ENCODE measurements at regions not wholly inside any gene's neighbourhood (a gene's known extent, or its start where the extent isn't known, plus 50 kb on each side); places are given as distances from the start of the nearest gene placed in this dataset.

- Histone ChIP-seq H3K4me1 (ENCODE audit: control insufficient read depth, insufficient read depth, low read depth, low read length) (no peaks in the 10 kb centered on the region), H3K36me3 (ENCODE audit: control insufficient read depth in 1 of 2, insufficient read depth in 2 of 2, low read depth in 1 of 2, low read length in 2 of 2) (no peaks in the 10 kb centered on the region), H2AK5ac (ENCODE audit: low read length, severe bottlenecking) (no peak overlapping the region), H3K9ac (ENCODE audit: low read length) (no peak overlapping the region), H3K18ac (ENCODE audit: low read depth in 1 of 2, low read length in 2 of 2) (no peak overlapping the region), H2BK15ac (ENCODE audit: low read depth, poor library complexity, severe bottlenecking) (no peak overlapping the region), H4K91ac (ENCODE audit: low read length) (peak overlapping the region; percentile 16), H4K8ac (ENCODE audit: low read length) (no peak overlapping the region), H3K79me1 (replicated peaks; ENCODE audit: low read length, poor library complexity, severe bottlenecking) (no peaks in the 10 kb centered on the region), H3K14ac (ENCODE audit: low read length in 2 of 2) (no peak overlapping the region), H3K27ac (ENCODE audit: low read length, poor library complexity, severe bottlenecking) (no peak overlapping the region), H2BK12ac (ENCODE audit: low read length in 2 of 2) (no peak overlapping the region), H3K27me3 (ENCODE audit: control insufficient read depth in 1 of 2, insufficient read depth in 1 of 2, low read length in 2 of 2) (peaks cover 27 to 64% of the 10 kb centered on the region in 2 experiments), H2BK120ac (ENCODE audit: low read depth, low read length) (no peak overlapping the region), H3K4me2 (ENCODE audit: low read length, poor library complexity, severe bottlenecking) (no peak overlapping the region), H3K4ac (ENCODE audit: low read depth in 1 of 2, low read length in 2 of 2) (no peak overlapping the region), H3K23ac (ENCODE audit: low read length in 2 of 2) (no peak overlapping the region), H3K9me3 (ENCODE audit: control insufficient read depth, low read length) (no peaks in the 10 kb centered on the region), H3K4me3 (ENCODE audit: insufficient read depth in 1 of 2, low read depth in 1 of 2, low read length in 2 of 2) (no peak overlapping the region), H2BK5ac (ENCODE audit: low read depth, low read length, poor library complexity, severe bottlenecking) (no peak overlapping the region), H2AFZ (ENCODE audit: low read depth, low read length) (no peak overlapping the region)
- no peak for DNase-seq
- 80% methylated on average over 1 of the region's 1 CpG for WGBS
Observed at GRCh38 chr1:23610677-23611076, 51.4 kb upstream of the ID3 start.

DNA sequence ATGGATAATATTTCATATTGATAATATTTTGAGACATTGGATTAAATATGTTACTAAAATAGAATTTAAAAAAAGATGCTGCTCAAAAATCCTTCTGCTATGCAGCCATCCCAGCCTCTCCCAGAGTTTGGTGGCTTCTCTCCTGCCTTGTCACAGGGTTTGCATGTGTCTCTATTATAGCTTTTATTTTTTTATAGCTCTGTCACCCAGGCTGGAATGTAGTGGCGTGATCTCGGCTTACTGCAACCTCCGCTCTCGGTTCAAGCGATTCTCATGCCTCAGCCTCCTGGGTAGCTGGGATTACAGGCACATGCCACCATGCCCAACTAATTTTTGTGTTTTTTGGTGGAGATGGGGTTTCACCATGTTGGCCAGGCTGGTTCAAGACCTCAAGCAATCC lies 50.7 kb upstream of the ID3 start:
- H3K18ac ChIP-seq (ENCODE audit: low read depth in 1 of 2, low read length in 2 of 2) = no peak overlapping the region
- H3K36me3 ChIP-seq (ENCODE audit: control insufficient read depth in 1 of 2, insufficient read depth in 2 of 2, low read depth in 1 of 2, low read length in 2 of 2) = no peaks in the 10 kb centered on the region
- H2BK120ac ChIP-seq (ENCODE audit: low read depth, low read length) = no peak overlapping the region
- H2BK12ac ChIP-seq (ENCODE audit: low read length in 2 of 2) = no peak overlapping the region
- H3K4me3 ChIP-seq (ENCODE audit: insufficient read depth in 1 of 2, low read depth in 1 of 2, low read length in 2 of 2) = no peak overlapping the region
- no peak overlapping the region for H4K91ac ChIP-seq (ENCODE audit: low read length)
- H3K14ac ChIP-seq (ENCODE audit: low read length in 2 of 2) = no peak overlapping the region
- no peaks in the 10 kb centered on the region for H3K4me1 ChIP-seq (ENCODE audit: control insufficient read depth, insufficient read depth, low read depth, low read length)
- H3K23ac ChIP-seq (ENCODE audit: low read length in 2 of 2) = no peak overlapping the region
- no peak overlapping the region for H4K8ac ChIP-seq (ENCODE audit: low read length)
- H3K27me3 ChIP-seq (ENCODE audit: control insufficient read depth in 1 of 2, insufficient read depth in 1 of 2, low read length in 2 of 2) = peaks cover 20 to 57% of the 10 kb centered on the region in 2 experiments
- no peak overlapping the region for H3K27ac ChIP-seq (ENCODE audit: low read length, poor library complexity, severe bottlenecking)
- 97% methylated on average over 5 of the region's 5 CpGs for WGBS
- H2AK5ac ChIP-seq (ENCODE audit: low read length, severe bottlenecking) = no peak overlapping the region
- H3K4me2 ChIP-seq (ENCODE audit: low read length, poor library complexity, severe bottlenecking) = no peak overlapping the region
- no peak overlapping the region for H3K9ac ChIP-seq (ENCODE audit: low read length)
- no peaks in the 10 kb centered on the region for H3K9me3 ChIP-seq (ENCODE audit: control insufficient read depth, low read length)
- H2BK5ac ChIP-seq (ENCODE audit: low read depth, low read length, poor library complexity, severe bottlenecking) = no peak overlapping the region
- H2AFZ ChIP-seq (ENCODE audit: low read depth, low read length) = no peak overlapping the region
- H3K79me1 ChIP-seq (replicated peaks; ENCODE audit: low read length, poor library complexity, severe bottlenecking) = no peaks in the 10 kb centered on the region
- DNase-seq = no peak
- H3K4ac ChIP-seq (ENCODE audit: low read depth in 1 of 2, low read length in 2 of 2) = no peak overlapping the region
- no peak overlapping the region for H2BK15ac ChIP-seq (ENCODE audit: low read depth, poor library complexity, severe bottlenecking)
